ENCODE measurements at regions not wholly inside any gene's neighbourhood (a gene's known extent, or its start where the extent isn't known, plus 50 kb on each side); places are given as distances from the start of the nearest gene placed in this dataset.

DNA sequence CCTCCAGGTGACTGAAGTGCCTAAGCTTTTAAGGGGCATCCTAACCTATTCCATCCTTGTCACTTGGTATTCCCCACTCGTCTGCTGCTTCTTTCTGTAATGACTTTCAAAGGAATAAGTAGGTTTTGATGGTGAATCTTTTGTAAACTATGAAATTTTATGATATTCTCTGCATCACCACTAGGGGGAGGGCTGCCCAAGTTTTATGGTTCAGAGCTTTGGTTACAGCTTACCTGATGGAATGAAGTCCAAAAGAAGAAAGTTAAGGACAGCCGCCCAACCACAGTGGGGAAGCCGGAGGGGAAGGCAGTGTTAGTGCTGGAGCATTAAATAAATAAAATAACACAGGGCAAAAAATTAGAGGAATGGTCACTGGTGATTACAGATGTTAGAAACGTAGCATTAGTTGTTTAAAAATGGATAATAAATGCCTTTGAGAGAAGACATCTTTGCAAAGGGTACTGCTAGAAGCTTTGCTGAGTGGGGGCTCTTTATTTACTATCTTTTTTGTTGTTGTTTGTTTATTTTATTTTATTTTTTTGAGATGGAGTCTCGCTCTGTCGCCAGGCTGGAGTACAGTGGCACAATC, 204.9 kb downstream of the GBA3 start:
- Mint-ChIP-seq H3K36me3 (no peaks in the 10 kb centered on the region), H3K27me3 (peaks cover 6% of the 10 kb centered on the region), H3K4me1 (no peaks in the 10 kb centered on the region), H3K27ac (no peak overlapping the region), H3K4me3 (no peak overlapping the region), H3K9me3 (no peaks in the 10 kb centered on the region)
- peak; percentile 1 for DNase-seq

DNA sequence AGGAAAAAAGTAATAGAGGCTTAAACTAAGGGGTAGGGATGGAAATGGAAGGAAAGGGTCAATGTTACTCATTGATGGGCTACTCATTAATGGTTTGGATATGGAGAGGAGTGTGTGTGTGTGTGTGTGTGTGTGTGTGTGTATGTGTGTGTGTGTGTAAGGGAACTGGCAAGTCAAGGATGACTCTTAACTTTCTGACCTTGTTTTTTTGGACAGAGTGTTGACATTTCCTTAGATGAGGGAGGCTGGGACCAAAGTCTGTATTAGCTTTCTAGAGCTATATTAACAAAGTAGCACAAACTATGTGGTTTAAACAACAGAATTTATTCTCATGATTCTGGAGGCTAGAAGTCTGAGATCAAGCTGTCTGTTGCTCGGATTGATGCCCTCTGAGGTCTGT, 202.7 kb downstream of the GBA3 start:
- Mint-ChIP-seq H3K27ac (no peak overlapping the region), H3K27me3 (peaks cover 6% of the 10 kb centered on the region), H3K36me3 (no peaks in the 10 kb centered on the region), H3K9me3 (peaks cover 3% of the 10 kb centered on the region), H3K4me1 (no peaks in the 10 kb centered on the region), H3K4me3 (no peak overlapping the region)
- DNase-seq, result no peak

DNA sequence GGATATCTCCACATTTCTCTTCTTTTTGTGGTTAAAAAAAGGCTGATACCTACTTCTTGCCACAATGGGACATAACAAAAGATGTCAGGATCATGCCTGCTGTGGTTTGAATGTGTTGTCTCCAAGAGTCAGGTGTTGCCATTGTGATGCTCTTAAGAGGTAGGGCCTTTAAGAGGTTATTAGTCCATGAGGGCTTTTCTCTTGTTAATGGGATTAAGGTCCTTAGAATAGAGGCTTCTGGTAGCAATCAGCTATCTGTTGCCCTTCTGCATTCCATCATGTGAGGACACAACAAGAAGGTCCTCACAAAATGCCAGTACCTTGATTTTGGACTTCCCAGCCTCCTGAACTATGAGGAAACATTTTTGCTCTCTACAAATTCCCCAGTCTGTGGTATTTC, 191.4 kb downstream of the GBA3 start:
- no peaks in the 10 kb centered on the region for H3K36me3 Mint-ChIP-seq
- H3K4me3 Mint-ChIP-seq, result no peak overlapping the region
- H3K4me1 Mint-ChIP-seq, result no peaks in the 10 kb centered on the region
- no peaks in the 10 kb centered on the region for H3K27me3 Mint-ChIP-seq
- H3K27ac Mint-ChIP-seq, result no peak overlapping the region
- DNase-seq, result no peak
- peaks cover 4% of the 10 kb centered on the region for H3K9me3 Mint-ChIP-seq

DNA sequence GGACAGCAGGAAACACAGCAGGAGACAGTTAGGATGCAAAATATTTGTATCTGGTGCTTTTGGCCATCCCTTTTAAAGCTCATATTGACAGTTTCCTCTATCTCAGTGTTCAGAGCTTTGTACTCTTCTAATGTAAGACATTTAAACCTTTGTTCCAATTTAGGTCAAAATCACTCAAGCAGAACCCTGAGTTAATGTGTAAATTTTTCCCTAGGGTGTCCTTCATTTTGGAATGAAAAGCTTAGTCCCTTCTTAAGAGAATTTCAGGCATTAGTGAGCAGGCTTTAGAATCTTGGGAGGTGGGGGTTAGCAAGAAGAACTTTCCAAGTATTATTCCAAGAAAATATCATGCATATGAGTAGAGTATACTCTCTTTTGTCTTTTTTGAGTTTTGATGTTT, 188.7 kb downstream of the GBA3 start:
- peaks cover 3% of the 10 kb centered on the region for H3K9me3 Mint-ChIP-seq
- H3K27me3 Mint-ChIP-seq, result no peaks in the 10 kb centered on the region
- no peak overlapping the region for H3K27ac Mint-ChIP-seq
- no peaks in the 10 kb centered on the region for H3K36me3 Mint-ChIP-seq
- H3K4me3 Mint-ChIP-seq, result no peak overlapping the region
- no peaks in the 10 kb centered on the region for H3K4me1 Mint-ChIP-seq
- DNase-seq, result no peak

DNA sequence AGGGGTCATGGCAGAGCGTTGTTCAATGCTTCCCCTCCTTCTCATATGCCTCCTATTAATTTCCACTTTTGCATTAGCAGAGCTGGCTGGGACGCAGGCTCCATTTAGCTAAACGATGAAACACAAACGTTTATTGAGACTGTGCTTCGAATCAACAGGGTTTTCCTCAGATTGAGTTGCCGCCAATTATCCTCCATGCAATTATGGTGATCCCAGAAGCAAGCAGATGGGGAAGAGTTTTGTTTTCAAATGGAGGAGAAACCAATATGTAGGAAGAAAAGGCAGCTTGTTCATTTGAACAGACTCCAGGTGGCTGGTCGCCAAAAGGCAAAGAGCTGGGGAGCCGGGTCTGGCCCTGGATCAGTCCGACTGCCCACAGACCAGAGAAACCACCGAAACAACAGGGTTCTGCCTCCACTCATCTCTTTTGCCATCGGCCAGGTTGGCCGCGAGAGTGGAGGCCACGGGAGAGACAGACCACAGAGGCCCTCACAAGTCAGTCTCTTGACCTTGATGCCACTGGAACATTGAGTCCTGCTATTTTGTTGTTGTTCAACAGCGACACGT, 184.8 kb downstream of the GBA3 start:
- DNase-seq, result no peak
- Mint-ChIP-seq H3K36me3 (no peaks in the 10 kb centered on the region), H3K27me3 (no peaks in the 10 kb centered on the region), H3K9me3 (peaks cover 3% of the 10 kb centered on the region), H3K4me1 (no peaks in the 10 kb centered on the region), H3K27ac (no peak overlapping the region), H3K4me3 (no peak overlapping the region)

DNA sequence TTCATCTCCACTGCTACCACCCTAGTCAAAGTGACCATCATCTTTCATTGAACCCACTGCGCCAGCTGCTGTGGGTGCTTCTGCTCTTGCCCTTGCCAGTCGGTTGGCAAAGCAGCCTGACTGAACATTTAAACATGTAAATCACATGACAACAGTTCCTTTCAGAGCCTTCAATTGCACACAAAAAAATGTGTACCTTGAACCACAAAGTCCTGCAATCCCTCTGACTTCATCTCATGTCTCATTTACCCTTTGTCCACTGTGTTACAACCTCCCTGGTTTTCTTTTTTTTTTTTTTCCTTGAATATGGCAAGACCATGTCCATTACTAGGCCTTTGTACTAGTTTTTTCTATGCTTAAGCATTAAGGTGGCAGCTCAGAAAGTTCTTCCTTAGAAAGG, 183.5 kb downstream of the GBA3 start:
- Mint-ChIP-seq H3K27me3 (no peaks in the 10 kb centered on the region), H3K4me3 (no peak overlapping the region), H3K36me3 (no peaks in the 10 kb centered on the region)

DNA sequence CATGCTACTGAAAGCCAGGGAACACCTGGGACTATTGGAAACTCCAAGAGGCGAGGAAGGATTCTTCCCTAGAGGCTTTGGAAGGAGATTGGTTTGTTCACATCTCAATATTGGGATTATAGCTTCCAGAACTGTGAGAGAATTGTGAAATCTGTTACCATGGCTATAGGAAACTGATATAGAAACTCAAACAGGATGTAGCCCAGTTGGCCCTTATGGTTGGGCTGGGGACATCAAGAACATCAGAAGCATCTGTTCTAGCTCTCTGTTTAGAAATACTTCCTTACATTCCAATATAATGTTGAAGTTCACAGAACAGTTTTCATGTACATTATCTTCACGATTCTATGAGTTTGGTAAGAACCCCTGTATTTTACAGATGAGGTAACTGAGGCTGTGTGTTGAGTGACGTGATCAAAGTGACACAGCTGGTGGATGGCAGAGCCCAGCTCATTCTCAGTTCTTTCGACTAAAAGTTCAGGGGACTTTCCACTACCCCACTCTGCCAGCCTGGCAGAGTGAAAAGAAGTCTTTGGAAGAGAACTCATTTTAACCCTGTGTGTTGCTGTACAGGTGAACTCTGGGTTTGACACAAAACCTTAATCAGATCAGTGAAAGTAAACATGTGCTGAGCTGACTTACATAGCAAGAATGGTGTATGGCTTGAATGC, 183.0 kb downstream of the GBA3 start:
- H3K4me3 Mint-ChIP-seq, result no peak overlapping the region
- H3K27ac Mint-ChIP-seq, result no peak overlapping the region
- H3K4me1 Mint-ChIP-seq, result no peaks in the 10 kb centered on the region
- H3K27me3 Mint-ChIP-seq, result no peaks in the 10 kb centered on the region
- DNase-seq, result no peak
- no peaks in the 10 kb centered on the region for H3K36me3 Mint-ChIP-seq
- H3K9me3 Mint-ChIP-seq, result no peaks in the 10 kb centered on the region

More for the DNA sequence above, 183.5 kb downstream of the GBA3 start:
- no peaks in the 10 kb centered on the region for H3K9me3 Mint-ChIP-seq
- no peaks in the 10 kb centered on the region for H3K4me1 Mint-ChIP-seq
- no peak for DNase-seq
- no peak overlapping the region for H3K27ac Mint-ChIP-seq

DNA sequence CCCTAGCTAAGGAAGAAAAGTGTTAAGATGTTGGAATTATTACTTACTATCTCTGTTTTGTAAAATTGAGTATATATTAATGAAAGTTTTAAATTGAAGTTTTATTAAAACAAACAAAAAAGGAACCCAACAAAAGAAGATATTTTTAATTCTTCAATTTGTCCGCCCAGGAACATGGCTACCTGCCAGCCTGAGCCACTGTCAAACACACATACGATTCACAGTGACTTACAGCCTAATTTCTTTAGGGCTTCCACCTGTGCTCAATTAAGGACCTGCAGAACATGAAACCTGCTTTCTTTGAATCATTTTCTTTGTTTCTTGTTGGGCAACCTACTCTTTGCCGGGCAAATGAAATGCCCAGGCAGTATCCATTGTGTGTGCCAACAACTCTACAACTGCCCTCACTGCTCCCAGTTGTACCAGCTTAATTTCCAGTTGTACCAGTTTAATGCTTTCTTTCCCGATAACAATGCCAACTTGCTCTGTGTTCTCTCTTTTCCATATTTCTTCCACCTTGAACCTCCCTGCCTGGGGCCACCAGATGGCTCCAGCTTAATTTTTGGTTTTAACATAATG, 181.7 kb downstream of the GBA3 start:
- no peaks in the 10 kb centered on the region for H3K9me3 Mint-ChIP-seq
- H3K4me1 Mint-ChIP-seq, result no peaks in the 10 kb centered on the region
- no peaks in the 10 kb centered on the region for H3K27me3 Mint-ChIP-seq

DNA sequence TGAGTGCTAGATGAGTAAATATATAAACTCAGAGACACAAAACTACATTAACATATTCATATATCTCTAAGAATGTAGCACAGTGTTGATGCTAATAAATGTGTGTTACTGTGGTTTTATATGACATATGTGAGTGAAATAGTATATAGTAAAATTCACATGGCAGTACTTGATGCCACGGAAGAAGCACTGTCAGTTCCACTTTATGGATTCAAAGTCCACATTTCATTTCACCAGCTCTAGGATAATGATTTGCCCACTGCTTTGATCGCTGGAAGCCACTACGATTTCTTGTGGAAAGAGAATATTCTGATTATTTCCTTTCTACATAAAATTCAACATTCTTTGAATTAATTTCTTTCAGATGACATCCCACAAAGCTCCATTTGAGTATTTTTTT, 181.2 kb downstream of the GBA3 start:
- Mint-ChIP-seq H3K4me3 (no peak overlapping the region), H3K4me1 (no peaks in the 10 kb centered on the region), H3K27ac (no peak overlapping the region), H3K36me3 (no peaks in the 10 kb centered on the region), H3K9me3 (no peaks in the 10 kb centered on the region), H3K27me3 (no peaks in the 10 kb centered on the region)
- DNase-seq, result no peak

More for the DNA sequence above, 181.7 kb downstream of the GBA3 start:
- Mint-ChIP-seq H3K27ac (no peak overlapping the region), H3K4me3 (no peak overlapping the region), H3K36me3 (no peaks in the 10 kb centered on the region)
- DNase-seq, result no peak

DNA sequence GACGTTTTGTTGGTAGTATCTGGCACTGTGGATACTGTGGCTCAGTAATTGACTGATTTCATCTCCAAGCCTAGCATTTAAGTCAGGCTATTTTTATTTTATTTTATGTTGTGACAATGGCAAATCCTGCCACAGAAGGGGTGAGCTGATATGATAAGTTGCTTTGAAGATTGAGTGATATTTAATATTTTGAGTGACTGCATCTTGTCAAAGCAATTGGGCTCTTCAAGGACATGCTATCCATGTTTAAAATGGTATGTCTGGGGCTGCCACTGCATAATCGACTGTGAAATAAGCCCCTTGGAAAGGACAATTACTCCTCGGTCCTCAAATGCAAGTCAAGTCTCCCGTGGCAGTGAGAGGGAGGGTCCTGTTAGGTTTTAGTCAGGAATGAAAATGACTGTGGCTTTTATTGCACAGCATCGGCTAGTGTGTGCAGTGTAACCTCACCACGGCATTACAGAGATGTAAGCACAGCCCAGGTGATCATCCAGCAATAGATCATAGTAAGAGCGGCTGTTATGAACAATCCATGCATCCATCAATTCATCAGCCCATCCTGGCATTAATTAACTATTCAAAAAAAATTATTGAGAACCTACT, 178.2 kb downstream of the GBA3 start:
- Mint-ChIP-seq H3K4me3 (no peak overlapping the region), H3K27me3 (no peaks in the 10 kb centered on the region), H3K36me3 (no peaks in the 10 kb centered on the region)

DNA sequence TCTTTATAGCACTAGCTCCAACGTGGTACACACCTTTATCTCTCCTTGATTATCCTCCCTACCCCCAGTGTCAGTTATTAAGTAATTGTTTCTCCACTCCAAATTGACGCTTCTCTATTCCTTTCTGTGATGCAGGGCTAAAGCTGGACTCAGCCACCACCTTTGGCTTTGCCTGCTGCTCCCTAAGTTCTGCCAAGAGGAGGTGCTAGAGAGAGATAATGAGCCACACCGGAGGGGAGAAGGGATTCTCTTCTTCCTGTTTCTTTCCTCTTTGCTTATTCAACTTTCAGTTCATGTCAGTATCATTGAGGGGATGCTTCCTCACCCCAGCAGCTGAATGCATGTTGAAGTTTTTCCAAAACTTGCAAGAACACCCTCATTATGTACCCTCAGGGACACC, 176.5 kb downstream of the GBA3 start:
- Mint-ChIP-seq H3K4me1 (no peaks in the 10 kb centered on the region), H3K27ac (no peak overlapping the region), H3K27me3 (no peaks in the 10 kb centered on the region), H3K4me3 (no peak overlapping the region), H3K36me3 (no peaks in the 10 kb centered on the region), H3K9me3 (no peaks in the 10 kb centered on the region)
- DNase-seq, result no peak

More for the DNA sequence above, 178.2 kb downstream of the GBA3 start:
- DNase-seq, result no peak
- H3K9me3 Mint-ChIP-seq, result no peaks in the 10 kb centered on the region
- no peak overlapping the region for H3K27ac Mint-ChIP-seq
- no peaks in the 10 kb centered on the region for H3K4me1 Mint-ChIP-seq
